Activated CD8-positive, alpha-beta memory T cell treated with anti-CD3 and anti-CD28 coated beads for 4 hours (primary cell): ENCODE measurements at regions not wholly inside any gene's neighbourhood (a gene's known extent, or its start where the extent isn't known, plus 50 kb on each side); places are given as distances from the start of the nearest gene placed in this dataset.
"Not testable (repeated sequence)": the region's sequence is repeated elsewhere in the genome, so short reads cannot be mapped to it uniquely, and the experiment has no call there.

Experiments used
- DNase-seq, 2 donors: peaks; one replicate each; pipeline ENCODE4 v3.0.0-alpha.2; 2020; ENCODE audit warnings: low read depth in 2 of 2

- no peak for DNase-seq
These were observed 106.3 kb upstream of the FOXA2 start for GRCh38 chr20:22690616-22691179.

- DNase-seq, result peak in 1 of 2 donors; percentile 13
These were observed 107.2 kb upstream of the FOXA2 start for GRCh38 chr20:22691369-22692118.

DNA sequence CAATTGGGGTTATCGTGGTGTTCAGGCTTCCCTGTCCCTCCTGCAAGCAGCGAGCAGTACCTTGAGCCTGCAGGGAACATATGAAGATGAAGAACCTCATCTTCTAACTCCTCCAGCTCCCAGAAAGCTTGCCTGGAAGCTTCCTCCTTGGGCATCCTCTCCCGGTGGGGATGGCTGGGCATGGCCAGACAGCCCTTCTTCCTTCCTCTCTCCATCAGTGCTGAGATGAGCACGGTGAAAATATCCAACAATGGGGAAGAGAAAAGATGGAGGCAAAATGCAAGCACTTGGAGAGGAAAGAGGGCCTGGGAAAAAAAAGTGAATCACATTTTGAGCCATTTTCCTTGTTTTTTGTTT is 107.7 kb upstream of the FOXA2 start:
- DNase-seq, result no peak

DNA sequence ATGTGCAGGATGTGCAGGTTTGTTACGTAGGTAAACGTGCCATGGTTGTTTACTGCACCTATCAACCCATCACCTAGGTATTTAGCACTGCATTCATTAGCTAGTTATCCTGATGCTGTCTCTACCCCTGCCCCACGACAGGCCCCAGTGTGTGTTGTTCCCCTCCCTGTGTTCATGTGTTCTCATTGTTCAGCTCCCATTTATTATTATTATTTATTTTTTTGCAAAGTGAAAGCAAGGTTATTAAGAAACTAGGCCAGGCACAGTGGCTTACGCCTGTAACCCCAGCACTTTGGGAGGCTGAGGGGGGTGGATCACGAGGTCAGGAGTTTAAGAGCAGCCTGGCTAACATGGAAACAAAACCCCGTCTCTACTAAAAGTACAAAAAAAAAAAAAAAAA is 108.2 kb upstream of the FOXA2 start:
- DNase-seq, result not testable (repeated sequence)

- no peak for DNase-seq
These were observed 112.4 kb upstream of the FOXA2 start for GRCh38 chr20:22696759-22697158.

GRCh38 chr20:22698259-22698842 is 114.0 kb upstream of the FOXA2 start:
- DNase-seq, result no peak

DNA sequence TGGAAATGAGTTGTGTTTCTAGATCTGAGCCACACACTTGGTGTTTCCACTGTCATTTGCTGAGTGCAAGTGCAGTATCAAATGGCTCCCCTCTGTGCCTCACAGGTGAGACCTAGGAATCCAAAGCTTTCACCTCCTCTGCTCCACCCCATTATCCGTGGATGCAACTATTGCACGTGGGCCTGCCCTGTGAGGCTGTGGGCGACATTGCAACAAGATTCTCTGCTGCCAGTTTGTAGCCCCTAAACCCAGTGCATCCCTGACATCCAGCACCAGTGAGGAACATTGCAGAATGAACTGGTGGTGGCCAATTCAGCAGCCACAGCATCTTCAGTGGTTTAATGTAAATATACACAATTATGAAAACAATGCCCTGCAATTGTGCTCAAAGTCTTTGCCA is 115.0 kb upstream of the FOXA2 start:
- no peak for DNase-seq

DNA sequence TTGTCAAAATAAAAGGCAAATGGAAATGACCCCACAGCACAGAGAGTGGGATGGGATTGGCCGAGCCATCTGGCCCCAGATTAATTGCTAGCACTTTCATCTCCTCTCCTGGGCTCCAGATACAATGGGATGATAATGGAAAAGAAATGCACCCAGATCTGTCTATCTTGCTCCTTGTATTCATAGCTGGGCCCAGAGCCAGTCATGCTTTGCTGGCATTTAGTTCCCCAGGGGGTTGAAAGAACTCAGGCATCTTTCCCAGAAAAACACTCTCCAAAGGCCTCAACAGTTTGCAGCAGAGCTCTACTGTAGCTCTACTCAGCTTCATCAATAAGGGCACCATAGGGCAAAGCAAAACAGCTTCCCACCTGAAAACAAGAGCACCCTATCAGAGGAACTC is 116.0 kb upstream of the FOXA2 start:
- no peak for DNase-seq

GRCh38 chr20:22701679-22702308 is 117.4 kb upstream of the FOXA2 start:
- no peak for DNase-seq

DNA sequence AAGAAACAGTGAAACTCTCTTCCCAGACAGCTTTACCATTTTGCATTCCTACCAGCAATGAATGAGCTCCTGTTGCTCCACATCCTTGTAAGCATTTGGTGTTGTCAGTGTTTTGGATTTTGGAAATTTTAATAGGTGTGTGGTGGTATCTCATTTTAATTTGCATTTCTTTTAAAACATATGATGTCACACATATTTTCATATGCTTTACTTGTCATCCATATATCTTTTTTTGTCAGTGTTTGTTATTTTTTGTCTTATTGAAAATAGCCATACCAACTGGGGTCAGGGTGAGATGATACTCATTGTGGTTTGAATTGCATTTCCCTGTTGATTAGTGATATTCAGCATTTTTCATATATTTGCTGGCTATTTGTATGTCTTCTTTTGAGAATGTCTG is 119.5 kb upstream of the FOXA2 start:
- DNase-seq, result no peak

- DNase-seq, result no peak
These were observed 127.8 kb upstream of the FOXA2 start for GRCh38 chr20:22711971-22712755.

- DNase-seq, result no peak
These were observed 132.5 kb upstream of the FOXA2 start for GRCh38 chr20:22716821-22717351.

- DNase-seq, result no peak
These were observed 133.1 kb upstream of the FOXA2 start for GRCh38 chr20:22717466-22717865.

GRCh38 chr20:22719167-22719591 is 134.8 kb upstream of the FOXA2 start:
- no peak for DNase-seq

GRCh38 chr20:22720206-22720605 is 135.8 kb upstream of the FOXA2 start:
- no peak for DNase-seq

- DNase-seq, result no peak
These were observed 138.4 kb upstream of the FOXA2 start for GRCh38 chr20:22722811-22723210.

DNA sequence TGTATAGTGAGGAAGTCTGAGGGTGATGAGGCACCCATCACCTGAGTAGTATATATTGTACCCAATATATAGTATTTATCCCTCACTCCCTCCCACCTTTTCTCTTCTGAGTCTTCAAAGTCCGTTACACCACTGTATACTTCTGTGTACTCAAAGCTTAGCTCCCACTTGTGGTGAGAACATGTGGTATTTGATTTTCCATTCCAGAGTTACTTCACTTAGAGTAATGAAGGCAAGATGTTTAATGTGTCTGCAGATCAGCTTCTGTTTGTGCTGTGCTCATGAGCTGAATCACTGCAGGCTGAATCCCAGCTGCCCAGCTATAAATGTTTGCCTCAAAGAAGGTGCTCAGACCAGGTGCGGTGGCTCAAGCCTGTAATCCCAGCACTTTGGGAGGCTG is 139.3 kb upstream of the FOXA2 start:
- DNase-seq, result no peak

DNA sequence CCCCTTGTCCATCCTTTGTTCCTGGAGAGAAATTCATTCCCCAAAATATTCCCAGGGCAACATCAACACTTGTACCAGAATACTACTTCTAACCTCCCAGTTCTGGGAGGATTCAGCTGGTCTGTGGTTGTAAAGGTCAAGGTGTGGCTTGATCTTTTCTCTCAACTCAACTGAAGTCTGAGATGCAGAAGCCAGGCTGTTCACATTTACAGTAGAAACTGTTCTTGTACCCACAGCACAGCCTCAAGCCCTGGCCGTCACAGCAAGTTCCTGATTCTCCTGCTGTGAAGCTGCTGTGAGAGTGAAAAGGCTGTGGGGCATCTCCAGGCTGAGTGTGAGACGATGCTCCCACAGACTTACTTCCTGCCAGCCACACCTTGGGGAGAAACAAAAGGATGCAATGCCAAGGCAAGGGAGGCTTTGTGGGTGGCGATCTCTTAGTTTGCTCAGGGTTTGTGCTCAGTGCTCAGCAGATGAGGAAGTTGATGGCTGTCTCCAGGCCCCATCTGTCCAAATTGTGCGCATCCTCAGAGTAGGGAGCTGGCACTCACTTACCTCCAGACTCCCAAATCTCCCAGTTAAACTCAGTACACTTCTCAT is 143.9 kb upstream of the FOXA2 start:
- DNase-seq, result no peak

GRCh38 chr20:22729180-22729579 is 144.8 kb upstream of the FOXA2 start:
- no peak for DNase-seq

- DNase-seq, result no peak
These were observed 145.4 kb upstream of the FOXA2 start for GRCh38 chr20:22729616-22730236.

- no peak for DNase-seq
These were observed 148.4 kb upstream of the FOXA2 start for GRCh38 chr20:22732751-22733150.
